Activated naive CD4-positive, alpha-beta T cell (primary cell): ENCODE measurements at regions not wholly inside any gene's neighbourhood (a gene's known extent, or its start where the extent isn't known, plus 50 kb on each side); places are given as distances from the start of the nearest gene placed in this dataset.
"Not testable (repeated sequence)": the region's sequence is repeated elsewhere in the genome, so short reads cannot be mapped to it uniquely, and the experiment has no call there.

Source experiments
- DNase-seq, 4 experiments: peaks; one replicate each; lab custom pipeline; 2025; lab: John Stamatoyannopoulos, UW

- DNase-seq, result no peak
Observed at GRCh38 chr14:38716926-38717325, 386.1 kb downstream of the SEC23A start.

DNA sequence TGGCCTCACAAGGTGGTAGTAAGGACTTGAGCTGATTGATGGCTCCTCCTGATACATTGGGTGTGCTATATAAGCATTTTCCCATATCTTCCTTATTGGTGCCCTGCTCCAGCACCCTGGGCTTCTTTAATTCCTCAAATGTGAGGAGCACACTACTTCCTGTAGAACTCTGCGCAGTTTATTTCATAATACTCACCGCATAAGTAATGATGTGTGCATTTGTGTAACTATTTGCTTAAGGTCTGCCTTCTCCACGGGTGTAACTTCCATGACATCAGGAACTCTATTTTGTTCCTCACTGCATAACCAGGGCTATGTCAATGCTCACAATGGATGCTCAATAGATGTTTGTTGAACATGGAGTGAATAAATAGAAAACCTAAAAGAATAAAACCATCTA, 392.2 kb downstream of the SEC23A start:
- DNase-seq, result no peak

GRCh38 chr14:38710196-38710595, 392.8 kb downstream of the SEC23A start:
- DNase-seq, result no peak

DNA sequence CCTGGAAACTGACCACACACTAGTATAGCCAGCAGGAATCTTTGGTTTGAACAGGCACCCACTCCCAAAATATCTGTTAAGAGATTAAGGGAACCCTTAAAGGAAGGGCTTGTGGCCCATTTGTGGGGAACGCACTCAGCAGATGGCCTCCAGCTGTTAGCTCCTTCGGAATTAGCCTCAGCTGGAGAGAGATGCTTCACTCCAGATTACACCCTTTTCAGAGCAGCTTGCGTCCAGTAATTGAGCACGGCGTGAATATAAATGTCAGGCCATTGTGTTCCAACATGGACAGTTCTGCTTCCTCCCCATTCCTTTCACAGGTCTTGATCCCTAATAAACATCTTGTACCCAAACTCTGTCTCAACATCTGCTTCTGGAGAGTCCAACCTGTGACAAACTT, 397.8 kb downstream of the SEC23A start:
- no peak for DNase-seq

GRCh38 chr14:38704220-38704619, 398.8 kb downstream of the SEC23A start:
- DNase-seq, result no peak

- DNase-seq, result no peak
Observed at GRCh38 chr14:38696925-38697324, 406.1 kb downstream of the SEC23A start.

- no peak for DNase-seq
Observed at GRCh38 chr14:38693423-38693822, 409.6 kb downstream of the SEC23A start.

DNA sequence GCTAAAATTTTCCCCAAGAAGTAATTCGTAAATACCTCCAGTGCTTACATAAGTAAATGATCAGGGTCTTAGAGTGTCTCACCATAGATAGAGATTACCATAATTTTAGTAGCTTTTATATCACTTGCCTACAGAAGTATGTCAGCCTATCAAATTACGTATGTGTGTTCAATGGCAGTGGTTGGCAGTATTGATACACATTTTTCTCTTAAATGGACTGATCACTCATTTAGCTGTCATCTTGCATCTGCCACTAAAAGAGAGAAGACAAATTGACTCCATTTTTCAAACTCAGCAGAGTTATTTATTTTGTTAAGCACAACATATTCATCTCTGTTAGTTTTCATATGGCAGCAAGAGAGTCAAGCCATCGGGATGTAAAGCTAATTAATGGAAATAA, 413.1 kb upstream of the CLEC14A start:
- DNase-seq, result no peak

- DNase-seq, result no peak
Observed at GRCh38 chr14:38663382-38663781, 407.5 kb upstream of the CLEC14A start.

DNA sequence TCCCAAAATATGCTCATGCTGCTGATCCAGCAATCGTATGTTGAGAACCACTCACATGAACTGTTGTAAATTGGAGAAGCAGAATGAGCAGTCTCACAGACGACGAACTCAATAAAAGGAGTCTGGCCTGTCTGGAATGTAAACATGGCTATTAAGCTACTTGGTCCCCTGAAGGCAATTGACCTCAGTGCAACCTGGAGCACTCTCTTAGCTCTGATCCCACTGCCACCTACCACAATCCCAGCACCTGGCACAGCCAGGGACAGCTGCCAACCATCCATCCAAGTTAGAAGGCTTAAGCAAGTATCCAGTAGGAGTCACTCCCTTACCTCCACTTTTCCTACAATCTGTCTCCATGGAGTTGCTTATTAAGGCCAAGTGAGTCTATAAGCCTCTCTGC, 406.9 kb upstream of the CLEC14A start:
- no peak for DNase-seq

- DNase-seq, result no peak
Observed at GRCh38 chr14:38646391-38646790, 390.5 kb upstream of the CLEC14A start.

GRCh38 chr14:38634913-38635312, 379.0 kb upstream of the CLEC14A start:
- DNase-seq, result not testable (repeated sequence)

- DNase-seq, result no peak
Observed at GRCh38 chr14:38629412-38629811, 373.5 kb upstream of the CLEC14A start.

GRCh38 chr14:38627163-38627562, 371.3 kb upstream of the CLEC14A start:
- no peak for DNase-seq

GRCh38 chr14:38623661-38624060, 367.8 kb upstream of the CLEC14A start:
- no peak for DNase-seq

- DNase-seq, result no peak
Observed at GRCh38 chr14:38618514-38618913, 362.6 kb upstream of the CLEC14A start.

GRCh38 chr14:38616959-38617358, 361.1 kb upstream of the CLEC14A start:
- no peak for DNase-seq

GRCh38 chr14:38611928-38612327, 356.0 kb upstream of the CLEC14A start:
- DNase-seq, result no peak

- DNase-seq, result no peak
Observed at GRCh38 chr14:38608244-38608643, 352.4 kb upstream of the CLEC14A start.

GRCh38 chr14:38605193-38606114, 349.6 kb upstream of the CLEC14A start:
- DNase-seq, result no peak

- DNase-seq, result not testable (repeated sequence)
Observed at GRCh38 chr14:38600572-38600971, 344.7 kb upstream of the CLEC14A start.

- DNase-seq, result no peak
Observed at GRCh38 chr14:38593476-38593875, 337.6 kb upstream of the CLEC14A start.

DNA sequence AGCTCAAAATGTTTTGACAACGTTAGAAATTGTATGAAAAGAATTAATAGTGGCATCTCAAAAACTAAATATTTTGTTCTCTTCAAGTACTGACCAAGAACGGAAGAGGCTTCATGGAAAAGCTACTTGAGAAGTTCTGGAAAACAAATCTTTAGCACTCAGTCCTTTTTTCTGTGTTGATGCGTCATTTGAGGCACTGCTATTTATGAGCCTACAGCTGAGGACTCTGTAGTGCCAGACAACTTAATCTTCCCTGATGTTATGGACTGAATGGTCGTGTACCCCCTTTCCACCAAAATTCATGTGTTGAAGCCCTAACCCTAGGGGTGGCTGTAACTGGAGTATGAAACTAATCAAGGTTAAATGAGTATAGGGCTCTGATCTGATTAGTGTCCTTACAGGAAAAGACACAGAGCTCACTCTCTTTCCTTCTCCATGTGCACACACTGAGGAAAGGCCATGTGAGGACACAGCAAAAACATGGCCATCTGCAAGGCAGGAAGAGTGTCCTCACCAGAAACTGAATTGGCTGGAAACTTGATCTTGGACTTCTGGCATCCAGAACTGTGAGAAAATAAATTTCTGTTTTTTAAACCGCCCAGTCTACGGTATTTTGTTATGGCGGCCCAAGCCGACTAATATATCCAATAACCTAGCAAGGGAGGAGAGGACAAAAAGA, 337.0 kb upstream of the CLEC14A start:
- DNase-seq, result no peak
